ENCODE measurements at regions not wholly inside any gene's neighbourhood (a gene's known extent, or its start where the extent isn't known, plus 50 kb on each side); places are given as distances from the start of the nearest gene placed in this dataset.
A peak's percentile ranks its signal among the peaks of the same experiment; 100 is the strongest.

- no peak for DNase-seq
Observed at GRCh38 chr13:76499891-76500290, 386.3 kb downstream of the KCTD12 start.

- DNase-seq, result no peak
Observed at GRCh38 chr13:76489274-76489673, 396.9 kb downstream of the KCTD12 start.

- no peak for DNase-seq
Observed at GRCh38 chr13:76481738-76482137, 404.5 kb downstream of the KCTD12 start.

- no peak for DNase-seq
Observed at GRCh38 chr13:76474966-76475365, 411.2 kb downstream of the KCTD12 start.

- no peak for DNase-seq
Observed at GRCh38 chr13:76474356-76474755, 411.8 kb downstream of the KCTD12 start.

GRCh38 chr13:76473552-76474134 lies 412.6 kb downstream of the KCTD12 start:
- DNase-seq, result peak; percentile 62

- no peak for DNase-seq
Observed at GRCh38 chr13:76472916-76473315, 413.3 kb downstream of the KCTD12 start.

- DNase-seq, result no peak
Observed at GRCh38 chr13:76471486-76471885, 414.7 kb downstream of the KCTD12 start.

- DNase-seq, result no peak
Observed at GRCh38 chr13:76470991-76471390, 415.2 kb downstream of the KCTD12 start.

- DNase-seq, result no peak
Observed at GRCh38 chr13:76466043-76466442, 420.2 kb downstream of the KCTD12 start.

GRCh38 chr13:76463314-76463713 lies 422.9 kb downstream of the KCTD12 start:
- DNase-seq, result no peak

GRCh38 chr13:76461999-76462398 lies 424.2 kb downstream of the KCTD12 start:
- no peak for DNase-seq

GRCh38 chr13:76461484-76461883 lies 424.7 kb downstream of the KCTD12 start:
- DNase-seq, result no peak

GRCh38 chr13:76459863-76460262 lies 426.3 kb downstream of the KCTD12 start:
- DNase-seq, result no peak

GRCh38 chr13:76455960-76456359 lies 430.2 kb downstream of the KCTD12 start:
- no peak for DNase-seq

GRCh38 chr13:76454991-76455390 lies 431.2 kb downstream of the KCTD12 start:
- no peak for DNase-seq

- DNase-seq, result no peak
Observed at GRCh38 chr13:76449716-76450115, 436.5 kb downstream of the KCTD12 start.

GRCh38 chr13:76446191-76446590 lies 440.0 kb downstream of the KCTD12 start:
- no peak for DNase-seq

GRCh38 chr13:76440568-76440967 lies 445.6 kb downstream of the KCTD12 start:
- no peak for DNase-seq

- DNase-seq, result no peak
Observed at GRCh38 chr13:76439546-76439945, 446.7 kb downstream of the KCTD12 start.

GRCh38 chr13:76438050-76438449 lies 448.2 kb downstream of the KCTD12 start:
- no peak for DNase-seq

- no peak for DNase-seq
Observed at GRCh38 chr13:76425935-76426334, 460.3 kb downstream of the KCTD12 start.

- DNase-seq, result no peak
Observed at GRCh38 chr13:76421011-76421410, 465.2 kb downstream of the KCTD12 start.

GRCh38 chr13:76418404-76418803 lies 467.8 kb downstream of the KCTD12 start:
- DNase-seq, result no peak

GRCh38 chr13:76414320-76414719 lies 471.9 kb downstream of the KCTD12 start:
- DNase-seq, result no peak

- no peak for DNase-seq
Observed at GRCh38 chr13:76406243-76406642, 480.0 kb downstream of the KCTD12 start.

All from activated CD8-positive, alpha-beta memory T cell treated with anti-CD3 and anti-CD28 coated beads, Interleukin-2, amount 50 U/mL, for 4 hours (primary cell).